IPS-18c (cell line): ENCODE measurements at regions not wholly inside any gene's neighbourhood (a gene's known extent, or its start where the extent isn't known, plus 50 kb on each side); places are given as distances from the start of the nearest gene placed in this dataset.
"Not testable (repeated sequence)": the region's sequence is repeated elsewhere in the genome, so short reads cannot be mapped to it uniquely, and the experiment has no call there.

Experiments used
- H3K4me3 ChIP-seq: 2 replicates; pipeline ENCODE4 v1.7.0; 2013; ENCODE audit warnings: low read depth, mild to moderate bottlenecking, low read length, moderate library complexity; ENCODE audit not compliant: insufficient read depth
- H3K9me3 ChIP-seq: one replicate; pipeline ENCODE4 v1.6.1; 2013; ENCODE audit warnings: mild to moderate bottlenecking, low read length, moderate library complexity; ENCODE audit not compliant: control insufficient read depth, insufficient read depth

- Histone ChIP-seq H3K4me3 (no peak overlapping the region), H3K9me3 (no peaks in the 10 kb centered on the region)
Measured at GRCh38 chr21:14058566-14058965, 152.2 kb downstream of the LIPI start.

- not testable (repeated sequence) for H3K9me3 ChIP-seq, H3K4me3 ChIP-seq
Measured at GRCh38 chr21:14057841-14058481, 152.8 kb downstream of the LIPI start.

- no peak overlapping the region for H3K4me3 ChIP-seq
- no peaks in the 10 kb centered on the region for H3K9me3 ChIP-seq
Measured at GRCh38 chr21:14057313-14057712, 153.4 kb downstream of the LIPI start.

- Histone ChIP-seq H3K9me3 (no peaks in the 10 kb centered on the region), H3K4me3 (no peak overlapping the region)
Measured at GRCh38 chr21:14056771-14057191, 154.0 kb downstream of the LIPI start.

GRCh38 chr21:14055746-14056515, 154.8 kb downstream of the LIPI start:
- H3K9me3 ChIP-seq, H3K4me3 ChIP-seq: not testable (repeated sequence)

- Histone ChIP-seq H3K4me3 (no peak overlapping the region), H3K9me3 (no peaks in the 10 kb centered on the region)
Measured at GRCh38 chr21:14054682-14055081, 156.1 kb downstream of the LIPI start.

- no peaks in the 10 kb centered on the region for H3K9me3 ChIP-seq
Measured at GRCh38 chr21:14050121-14050520, 160.6 kb downstream of the LIPI start.

GRCh38 chr21:14046401-14046800, 164.4 kb downstream of the LIPI start:
- Histone ChIP-seq H3K4me3 (no peak overlapping the region), H3K9me3 (no peaks in the 10 kb centered on the region)

More at GRCh38 chr21:14050121-14050520, 160.6 kb downstream of the LIPI start:
- no peak overlapping the region for H3K4me3 ChIP-seq

GRCh38 chr21:14040386-14040785, 170.4 kb downstream of the LIPI start:
- no peak overlapping the region for H3K4me3 ChIP-seq

GRCh38 chr21:14028619-14029018, 182.1 kb downstream of the LIPI start:
- not testable (repeated sequence) for H3K9me3 ChIP-seq, H3K4me3 ChIP-seq

More at GRCh38 chr21:14040386-14040785, 170.4 kb downstream of the LIPI start:
- no peaks in the 10 kb centered on the region for H3K9me3 ChIP-seq

- H3K9me3 ChIP-seq: not testable (repeated sequence)
- H3K4me3 ChIP-seq: peak overlapping the region; percentile 61; the same call in 1 of the 2 replicates
Measured at GRCh38 chr21:14027235-14027869, 183.4 kb downstream of the LIPI start.

GRCh38 chr21:14020108-14020507, 190.6 kb downstream of the LIPI start:
- not testable (repeated sequence) for H3K9me3 ChIP-seq, H3K4me3 ChIP-seq

GRCh38 chr21:14015841-14016240, 194.9 kb downstream of the LIPI start:
- not testable (repeated sequence) for H3K9me3 ChIP-seq, H3K4me3 ChIP-seq

- H3K9me3 ChIP-seq: not testable (repeated sequence)
Measured at GRCh38 chr21:14013623-14014498, 196.9 kb downstream of the LIPI start.

GRCh38 chr21:14013056-14013603, 197.6 kb downstream of the LIPI start:
- no peaks in the 10 kb centered on the region for H3K9me3 ChIP-seq
- H3K4me3 ChIP-seq: no peak overlapping the region

More at GRCh38 chr21:14013623-14014498, 196.9 kb downstream of the LIPI start:
- not testable (repeated sequence) for H3K4me3 ChIP-seq

GRCh38 chr21:14012409-14012808, 198.3 kb downstream of the LIPI start:
- no peaks in the 10 kb centered on the region for H3K9me3 ChIP-seq

GRCh38 chr21:14011751-14012150, 199.0 kb downstream of the LIPI start:
- H3K4me3 ChIP-seq, H3K9me3 ChIP-seq: not testable (repeated sequence)

More at GRCh38 chr21:14012409-14012808, 198.3 kb downstream of the LIPI start:
- H3K4me3 ChIP-seq: no peak overlapping the region
